Endodermal cell (in vitro differentiated cells): ENCODE measurements at regions not wholly inside any gene's neighbourhood (a gene's known extent, or its start where the extent isn't known, plus 50 kb on each side); places are given as distances from the start of the nearest gene placed in this dataset.

Source experiments
- DNase-seq: peaks from one replicate; pipeline ENCODE4 v3.0.0-alpha.2; 2017
- H3K27ac ChIP-seq: 2 replicates; pipeline ENCODE4 v1.5.1; 2013; ENCODE audit warnings: mild to moderate bottlenecking, low read depth, low read length, moderate library complexity
- H3K27me3 ChIP-seq: 2 replicates; pipeline ENCODE4 v1.6.1; 2013; ENCODE audit warnings: mild to moderate bottlenecking, low read length, moderate library complexity; ENCODE audit not compliant: insufficient read depth, control insufficient read depth, poor library complexity, severe bottlenecking
- H3K36me3 ChIP-seq: 2 replicates; pipeline ENCODE4 v1.7.0; 2013; ENCODE audit warnings: mild to moderate bottlenecking, low read length, moderate library complexity; ENCODE audit not compliant: control insufficient read depth, insufficient read depth
- H3K4me1 ChIP-seq: one replicate; pipeline ENCODE4 v1.7.0; 2013; ENCODE audit warnings: low read length; ENCODE audit not compliant: control insufficient read depth, insufficient read depth
- H3K4me3 ChIP-seq: 2 replicates; pipeline ENCODE4 v1.5.1; 2013; ENCODE audit warnings: mild to moderate bottlenecking, low read length, moderate library complexity
- H3K9ac ChIP-seq: 2 replicates; pipeline ENCODE4 v1.6.1; 2013; ENCODE audit warnings: mild to moderate bottlenecking, low read length, moderate library complexity; ENCODE audit not compliant: poor library complexity, severe bottlenecking; ENCODE audit errors: extremely low read depth
- H3K9me3 ChIP-seq: 2 replicates; pipeline ENCODE4 v1.6.1; 2013; ENCODE audit warnings: mild to moderate bottlenecking, low read length, moderate library complexity; ENCODE audit not compliant: control insufficient read depth
- H3K27ac Mint-ChIP-seq: 2 replicates; pipeline ENCODE4 v1.8.0; 2020; ENCODE audit warnings: mixed read lengths
- H3K27me3 Mint-ChIP-seq: 2 replicates; pipeline ENCODE4 v1.8.0; 2021; ENCODE audit warnings: mild to moderate bottlenecking, mixed read lengths; ENCODE audit not compliant: insufficient read depth
- H3K36me3 Mint-ChIP-seq: 2 replicates; pipeline ENCODE4 v1.8.0; 2020; ENCODE audit warnings: low read depth, mixed read lengths
- H3K4me1 Mint-ChIP-seq: 2 replicates; pipeline ENCODE4 v1.8.0; 2020; ENCODE audit warnings: mixed read lengths
- H3K4me3 Mint-ChIP-seq: 2 replicates; pipeline ENCODE4 v1.8.0; 2020; ENCODE audit warnings: mild to moderate bottlenecking, moderate library complexity, mixed read lengths
- H3K9me3 Mint-ChIP-seq: 2 replicates; pipeline ENCODE4 v1.8.0; 2020; ENCODE audit warnings: mild to moderate bottlenecking, mixed read lengths
- WGBS, 2 experiments: methylation state at CpG; one replicate each; pipeline versions ENCODE4 v1.1.5 to v1.1.7; 2013; ENCODE audit warnings: missing lambda C conversion rate in 2 of 2, mixed read lengths in 1 of 2; ENCODE audit not compliant: insufficient coverage in 1 of 2, insufficient read length in 1 of 2; 5-methylcytosine and 5-hydroxymethylcytosine counted together
- TF ChIP-seq, protein P1 (sequence below): fragments of 200-600 bp; sonication (generic); conservative IDR thresholded peaks from 2 replicates; pipeline ENCODE4 v1.5.0; 2021; ENCODE audit warnings: antibody characterized with exemption, mild to moderate bottlenecking

- no peak overlapping the region for H3K27ac ChIP-seq
- no peaks in the 10 kb centered on the region for H3K36me3 ChIP-seq
- Mint-ChIP-seq H3K36me3 (no peaks in the 10 kb centered on the region), H3K4me3 (no peak overlapping the region), H3K9me3 (no peaks in the 10 kb centered on the region), H3K4me1 (no peaks in the 10 kb centered on the region), H3K27ac (no peak overlapping the region), H3K27me3 (no peaks in the 10 kb centered on the region)
- H3K9ac ChIP-seq: no peak overlapping the region
- H3K4me1 ChIP-seq: no peaks in the 10 kb centered on the region
- no peak for DNase-seq
- 90 to 100% methylated on average over 1 of the region's 1 CpG for WGBS, 2 experiments
- no peaks in the 10 kb centered on the region for H3K27me3 ChIP-seq
- TF ChIP-seq, protein P1, sequence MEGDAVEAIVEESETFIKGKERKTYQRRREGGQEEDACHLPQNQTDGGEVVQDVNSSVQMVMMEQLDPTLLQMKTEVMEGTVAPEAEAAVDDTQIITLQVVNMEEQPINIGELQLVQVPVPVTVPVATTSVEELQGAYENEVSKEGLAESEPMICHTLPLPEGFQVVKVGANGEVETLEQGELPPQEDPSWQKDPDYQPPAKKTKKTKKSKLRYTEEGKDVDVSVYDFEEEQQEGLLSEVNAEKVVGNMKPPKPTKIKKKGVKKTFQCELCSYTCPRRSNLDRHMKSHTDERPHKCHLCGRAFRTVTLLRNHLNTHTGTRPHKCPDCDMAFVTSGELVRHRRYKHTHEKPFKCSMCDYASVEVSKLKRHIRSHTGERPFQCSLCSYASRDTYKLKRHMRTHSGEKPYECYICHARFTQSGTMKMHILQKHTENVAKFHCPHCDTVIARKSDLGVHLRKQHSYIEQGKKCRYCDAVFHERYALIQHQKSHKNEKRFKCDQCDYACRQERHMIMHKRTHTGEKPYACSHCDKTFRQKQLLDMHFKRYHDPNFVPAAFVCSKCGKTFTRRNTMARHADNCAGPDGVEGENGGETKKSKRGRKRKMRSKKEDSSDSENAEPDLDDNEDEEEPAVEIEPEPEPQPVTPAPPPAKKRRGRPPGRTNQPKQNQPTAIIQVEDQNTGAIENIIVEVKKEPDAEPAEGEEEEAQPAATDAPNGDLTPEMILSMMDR: no peak
- H3K9me3 ChIP-seq: no peaks in the 10 kb centered on the region
- H3K4me3 ChIP-seq: no peak overlapping the region
These were observed 379.9 kb upstream of the PCDH20 start for GRCh38 chr13:61795580-61795979.

DNA sequence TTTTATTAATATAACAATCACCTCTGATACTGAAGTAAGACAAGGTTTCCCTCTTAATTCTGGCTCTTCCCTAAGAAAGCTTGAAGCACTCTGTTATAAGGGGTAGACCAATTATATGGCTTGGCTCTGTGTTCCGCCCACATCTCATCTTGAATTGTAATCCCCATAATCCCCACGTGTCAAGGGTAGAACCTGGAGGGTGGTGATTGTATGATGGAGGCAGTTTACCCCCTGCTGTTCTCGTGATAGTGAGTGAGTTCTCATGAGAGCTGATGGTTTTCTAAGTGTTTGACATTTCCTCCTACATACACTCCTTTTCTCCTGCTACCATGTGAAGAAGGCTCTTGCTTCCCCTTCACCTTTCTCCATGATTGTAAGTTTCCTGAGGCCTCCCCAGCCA is 363.8 kb upstream of the PCDH20 start:
- no peak overlapping the region for H3K9ac ChIP-seq
- peaks cover 19% of the 10 kb centered on the region for H3K4me1 Mint-ChIP-seq
- no peak overlapping the region for H3K4me3 Mint-ChIP-seq
- H3K27me3 Mint-ChIP-seq: no peaks in the 10 kb centered on the region
- no peak overlapping the region for H3K4me3 ChIP-seq
- H3K27ac Mint-ChIP-seq: no peak overlapping the region
- peaks cover 12% of the 10 kb centered on the region for H3K9me3 ChIP-seq
- no peaks in the 10 kb centered on the region for H3K4me1 ChIP-seq
- no peaks in the 10 kb centered on the region for H3K27me3 ChIP-seq
- no peaks in the 10 kb centered on the region for H3K36me3 ChIP-seq
- H3K9me3 Mint-ChIP-seq: no peaks in the 10 kb centered on the region
- H3K36me3 Mint-ChIP-seq: no peaks in the 10 kb centered on the region
- peak; percentile 63 for DNase-seq
- TF ChIP-seq, protein P1: no peak
- 62% methylated on average over 3 of the region's 3 CpGs; no CpG with 5 or more reads in 1 of the 2 experiments for WGBS, 2 experiments
- H3K27ac ChIP-seq: no peak overlapping the region

- TF ChIP-seq, protein P1: no peak
- no peaks in the 10 kb centered on the region for H3K36me3 Mint-ChIP-seq
- Histone ChIP-seq H3K4me3 (peak overlapping the region; percentile 53), H3K9ac (no peak overlapping the region), H3K27me3 (no peaks in the 10 kb centered on the region), H3K27ac (no peak overlapping the region), H3K36me3 (no peaks in the 10 kb centered on the region), H3K9me3 (peaks cover 12% of the 10 kb centered on the region), H3K4me1 (no peaks in the 10 kb centered on the region)
- no peaks in the 10 kb centered on the region for H3K27me3 Mint-ChIP-seq
- H3K4me3 Mint-ChIP-seq: no peak overlapping the region
- peaks cover 20% of the 10 kb centered on the region for H3K4me1 Mint-ChIP-seq
- 81 to 90% methylated on average over 4 to 5 of the region's 6 CpGs for WGBS, 2 experiments
- H3K9me3 Mint-ChIP-seq: no peaks in the 10 kb centered on the region
- DNase-seq: no peak
- no peak overlapping the region for H3K27ac Mint-ChIP-seq
These were observed 362.9 kb upstream of the PCDH20 start for GRCh38 chr13:61778531-61778930.
